Glutamatergic neuron (in vitro differentiated cells): ENCODE measurements at regions not wholly inside any gene's neighbourhood (a gene's known extent, or its start where the extent isn't known, plus 50 kb on each side); places are given as distances from the start of the nearest gene placed in this dataset.

Experiments used
- DNase-seq: peaks from one replicate; pipeline ENCODE4 v3.0.0; 2022
- H3K27ac Mint-ChIP-seq: one replicate; pipeline ENCODE4 v1.8.0; 2020; ENCODE audit warnings: mild to moderate bottlenecking, mixed read lengths, inconsistent platforms; ENCODE audit not compliant: unreplicated experiment
- H3K27me3 Mint-ChIP-seq: one replicate; pipeline ENCODE4 v1.8.0; 2020; ENCODE audit warnings: mild to moderate bottlenecking, moderate library complexity, mixed read lengths, inconsistent platforms; ENCODE audit not compliant: unreplicated experiment
- H3K36me3 Mint-ChIP-seq: one replicate; pipeline ENCODE4 v1.8.0; 2020; ENCODE audit warnings: mild to moderate bottlenecking, mixed read lengths, inconsistent platforms; ENCODE audit not compliant: unreplicated experiment
- H3K4me1 Mint-ChIP-seq: one replicate; pipeline ENCODE4 v1.8.0; 2020; ENCODE audit warnings: mild to moderate bottlenecking, low read depth, mixed read lengths, inconsistent platforms; ENCODE audit not compliant: unreplicated experiment
- H3K4me3 Mint-ChIP-seq: one replicate; pipeline ENCODE4 v1.8.0; 2020; ENCODE audit warnings: mild to moderate bottlenecking, mixed read lengths, inconsistent platforms; ENCODE audit not compliant: unreplicated experiment
- H3K9me3 Mint-ChIP-seq: one replicate; pipeline ENCODE4 v1.8.0; 2020; ENCODE audit warnings: mild to moderate bottlenecking, moderate library complexity, mixed read lengths, inconsistent platforms; ENCODE audit not compliant: unreplicated experiment
- TF ChIP-seq, protein P1 (sequence below): fragments of 200-600 bp; sonication (generic); IDR thresholded peaks from one replicate; pipeline ENCODE4 v1.5.0; 2021; ENCODE audit not compliant: partially characterized antibody, unreplicated experiment

DNA sequence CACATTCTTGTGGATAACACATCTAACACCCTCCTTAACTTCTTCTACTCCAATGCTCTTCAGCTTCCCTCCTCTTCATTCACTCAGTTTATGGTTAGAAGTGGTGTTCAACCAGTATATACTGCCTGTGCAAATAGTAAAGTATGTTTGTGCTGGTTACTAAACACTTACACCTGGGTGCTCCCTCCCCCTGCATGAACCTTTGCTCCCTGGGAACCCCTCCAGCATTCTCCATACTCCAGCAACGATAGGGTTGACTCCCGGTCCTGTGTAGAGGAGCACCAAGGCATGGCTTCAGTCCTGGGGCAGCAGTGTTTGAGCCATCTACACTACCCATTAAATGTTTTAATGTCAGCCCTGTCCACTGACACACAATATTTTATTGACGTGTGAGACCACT, 407.5 kb upstream of the DPH6 start:
- H3K4me1 Mint-ChIP-seq, result peaks cover 9% of the 10 kb centered on the region
- TF ChIP-seq, protein P1, sequence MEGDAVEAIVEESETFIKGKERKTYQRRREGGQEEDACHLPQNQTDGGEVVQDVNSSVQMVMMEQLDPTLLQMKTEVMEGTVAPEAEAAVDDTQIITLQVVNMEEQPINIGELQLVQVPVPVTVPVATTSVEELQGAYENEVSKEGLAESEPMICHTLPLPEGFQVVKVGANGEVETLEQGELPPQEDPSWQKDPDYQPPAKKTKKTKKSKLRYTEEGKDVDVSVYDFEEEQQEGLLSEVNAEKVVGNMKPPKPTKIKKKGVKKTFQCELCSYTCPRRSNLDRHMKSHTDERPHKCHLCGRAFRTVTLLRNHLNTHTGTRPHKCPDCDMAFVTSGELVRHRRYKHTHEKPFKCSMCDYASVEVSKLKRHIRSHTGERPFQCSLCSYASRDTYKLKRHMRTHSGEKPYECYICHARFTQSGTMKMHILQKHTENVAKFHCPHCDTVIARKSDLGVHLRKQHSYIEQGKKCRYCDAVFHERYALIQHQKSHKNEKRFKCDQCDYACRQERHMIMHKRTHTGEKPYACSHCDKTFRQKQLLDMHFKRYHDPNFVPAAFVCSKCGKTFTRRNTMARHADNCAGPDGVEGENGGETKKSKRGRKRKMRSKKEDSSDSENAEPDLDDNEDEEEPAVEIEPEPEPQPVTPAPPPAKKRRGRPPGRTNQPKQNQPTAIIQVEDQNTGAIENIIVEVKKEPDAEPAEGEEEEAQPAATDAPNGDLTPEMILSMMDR, result no peak
- no peaks in the 10 kb centered on the region for H3K9me3 Mint-ChIP-seq
- no peak for DNase-seq
- no peaks in the 10 kb centered on the region for H3K27me3 Mint-ChIP-seq
- no peak overlapping the region for H3K27ac Mint-ChIP-seq
- no peaks in the 10 kb centered on the region for H3K36me3 Mint-ChIP-seq
- H3K4me3 Mint-ChIP-seq, result no peak overlapping the region

GRCh38 chr15:35956056-35956455, 410.1 kb upstream of the DPH6 start:
- no peak for DNase-seq
- peaks cover 9% of the 10 kb centered on the region for H3K4me1 Mint-ChIP-seq
- H3K4me3 Mint-ChIP-seq, result no peak overlapping the region
- TF ChIP-seq, protein P1, result no peak
- no peaks in the 10 kb centered on the region for H3K36me3 Mint-ChIP-seq
- no peaks in the 10 kb centered on the region for H3K9me3 Mint-ChIP-seq
- no peak overlapping the region for H3K27ac Mint-ChIP-seq
- no peaks in the 10 kb centered on the region for H3K27me3 Mint-ChIP-seq

DNA sequence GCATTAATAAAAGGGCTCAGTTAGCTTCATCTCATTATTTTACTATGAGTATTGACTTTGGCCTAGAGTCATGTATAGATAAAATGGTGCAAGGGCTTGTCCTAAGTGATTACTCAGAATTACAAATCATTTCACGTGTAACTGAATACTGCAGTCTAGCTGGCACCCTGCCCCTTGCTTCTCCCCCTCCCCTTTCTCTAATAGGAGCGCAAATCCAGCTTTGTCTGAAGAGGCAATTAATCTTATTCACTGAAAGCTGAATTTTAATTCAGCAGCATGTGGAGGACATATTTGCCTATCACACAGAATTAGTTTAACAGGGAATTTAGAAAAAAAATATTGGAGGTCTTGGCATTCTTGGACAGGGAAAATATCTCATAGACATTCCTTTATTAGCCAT, 412.1 kb upstream of the DPH6 start:
- no peaks in the 10 kb centered on the region for H3K36me3 Mint-ChIP-seq
- DNase-seq, result no peak
- no peak overlapping the region for H3K27ac Mint-ChIP-seq
- no peaks in the 10 kb centered on the region for H3K27me3 Mint-ChIP-seq
- H3K9me3 Mint-ChIP-seq, result no peaks in the 10 kb centered on the region
- H3K4me1 Mint-ChIP-seq, result peaks cover 9% of the 10 kb centered on the region
- no peak overlapping the region for H3K4me3 Mint-ChIP-seq
- TF ChIP-seq, protein P1, result no peak

- Mint-ChIP-seq H3K9me3 (no peaks in the 10 kb centered on the region), H3K27me3 (no peaks in the 10 kb centered on the region), H3K27ac (no peak overlapping the region), H3K36me3 (no peaks in the 10 kb centered on the region), H3K4me3 (no peak overlapping the region), H3K4me1 (peaks cover 9% of the 10 kb centered on the region)
- DNase-seq, result no peak
- TF ChIP-seq, protein P1, result no peak
Observed at GRCh38 chr15:35958975-35959374, 413.0 kb upstream of the DPH6 start.

- Mint-ChIP-seq H3K4me1 (no peaks in the 10 kb centered on the region), H3K36me3 (no peaks in the 10 kb centered on the region), H3K27ac (no peak overlapping the region), H3K27me3 (no peaks in the 10 kb centered on the region), H3K4me3 (no peak overlapping the region), H3K9me3 (peaks cover 2% of the 10 kb centered on the region)
- TF ChIP-seq, protein P1, result no peak
- no peak for DNase-seq
Observed at GRCh38 chr15:35963326-35963725, 417.4 kb upstream of the DPH6 start.
